Skeletal muscle satellite cell (primary cell): ENCODE measurements at regions not wholly inside any gene's neighbourhood (a gene's known extent, or its start where the extent isn't known, plus 50 kb on each side); places are given as distances from the start of the nearest gene placed in this dataset.

Experiments used
- H3K27me3 ChIP-seq: 2 replicates; pipeline ENCODE4 v1.7.0; 2013; ENCODE audit warnings: low read length; ENCODE audit not compliant: control insufficient read depth, insufficient read depth
- H3K36me3 ChIP-seq: 2 replicates; pipeline ENCODE4 v1.7.0; 2013; ENCODE audit warnings: mild to moderate bottlenecking, control low read depth, low read length; ENCODE audit not compliant: insufficient read depth
- H3K4me1 ChIP-seq: 2 replicates; pipeline ENCODE4 v1.7.0; 2013; ENCODE audit warnings: low read length; ENCODE audit not compliant: control insufficient read depth, insufficient read depth
- H3K4me2 ChIP-seq: 2 replicates; pipeline ENCODE4 v1.7.0; 2013; ENCODE audit warnings: mild to moderate bottlenecking, low read length
- H3K4me3 ChIP-seq: 2 replicates; pipeline ENCODE4 v1.7.0; 2013; ENCODE audit warnings: low read length
- H3K9ac ChIP-seq: 2 replicates; pipeline ENCODE4 v1.7.0; 2013; ENCODE audit warnings: mild to moderate bottlenecking, low read depth, low read length, moderate library complexity
- H3K9me3 ChIP-seq: replicated peaks from 2 replicates; pipeline ENCODE4 v1.7.0; 2013; ENCODE audit warnings: mild to moderate bottlenecking, control low read depth, low read length

GRCh38 chr4:43754566-43754965, 694.0 kb downstream of the KCTD8 start:
- H3K36me3 ChIP-seq, result no peaks in the 10 kb centered on the region
- no peaks in the 10 kb centered on the region for H3K4me1 ChIP-seq
- no peaks in the 10 kb centered on the region for H3K27me3 ChIP-seq
- H3K4me3 ChIP-seq, result no peak overlapping the region
- H3K4me2 ChIP-seq, result no peak overlapping the region
- no peaks in the 10 kb centered on the region for H3K9me3 ChIP-seq
- no peak overlapping the region for H3K9ac ChIP-seq

GRCh38 chr4:43757147-43757546, 691.5 kb downstream of the KCTD8 start:
- no peak overlapping the region for H3K4me3 ChIP-seq
- no peaks in the 10 kb centered on the region for H3K36me3 ChIP-seq
- H3K4me1 ChIP-seq, result no peaks in the 10 kb centered on the region
- no peaks in the 10 kb centered on the region for H3K9me3 ChIP-seq
- H3K4me2 ChIP-seq, result no peak overlapping the region
- H3K9ac ChIP-seq, result no peak overlapping the region
- H3K27me3 ChIP-seq, result no peaks in the 10 kb centered on the region

GRCh38 chr4:43758836-43759235, 689.8 kb downstream of the KCTD8 start:
- Histone ChIP-seq H3K27me3 (no peaks in the 10 kb centered on the region), H3K9ac (no peak overlapping the region), H3K4me2 (no peak overlapping the region), H3K9me3 (no peaks in the 10 kb centered on the region), H3K36me3 (no peaks in the 10 kb centered on the region), H3K4me3 (no peak overlapping the region), H3K4me1 (no peaks in the 10 kb centered on the region)

GRCh38 chr4:43763029-43763610, 685.5 kb downstream of the KCTD8 start:
- Histone ChIP-seq H3K4me1 (no peaks in the 10 kb centered on the region), H3K27me3 (no peaks in the 10 kb centered on the region), H3K4me3 (no peak overlapping the region), H3K9ac (no peak overlapping the region), H3K4me2 (no peak overlapping the region), H3K9me3 (no peaks in the 10 kb centered on the region), H3K36me3 (no peaks in the 10 kb centered on the region)

GRCh38 chr4:43765514-43765913, 683.1 kb downstream of the KCTD8 start:
- H3K4me2 ChIP-seq, result no peak overlapping the region
- H3K4me1 ChIP-seq, result no peaks in the 10 kb centered on the region
- no peak overlapping the region for H3K4me3 ChIP-seq
- H3K36me3 ChIP-seq, result no peaks in the 10 kb centered on the region
- no peaks in the 10 kb centered on the region for H3K27me3 ChIP-seq
- no peak overlapping the region for H3K9ac ChIP-seq
- no peaks in the 10 kb centered on the region for H3K9me3 ChIP-seq

GRCh38 chr4:43766648-43767047, 682.0 kb downstream of the KCTD8 start:
- Histone ChIP-seq H3K9me3 (no peaks in the 10 kb centered on the region), H3K9ac (no peak overlapping the region), H3K27me3 (no peaks in the 10 kb centered on the region), H3K4me1 (no peaks in the 10 kb centered on the region), H3K4me3 (no peak overlapping the region), H3K36me3 (no peaks in the 10 kb centered on the region), H3K4me2 (no peak overlapping the region)

GRCh38 chr4:43776371-43776770, 672.2 kb downstream of the KCTD8 start:
- Histone ChIP-seq H3K36me3 (no peaks in the 10 kb centered on the region), H3K4me1 (no peaks in the 10 kb centered on the region), H3K9me3 (no peaks in the 10 kb centered on the region), H3K9ac (no peak overlapping the region), H3K27me3 (no peaks in the 10 kb centered on the region), H3K4me2 (no peak overlapping the region), H3K4me3 (no peak overlapping the region)

- Histone ChIP-seq H3K27me3 (no peaks in the 10 kb centered on the region), H3K9ac (no peak overlapping the region), H3K9me3 (no peaks in the 10 kb centered on the region), H3K36me3 (no peaks in the 10 kb centered on the region), H3K4me2 (no peak overlapping the region), H3K4me1 (no peaks in the 10 kb centered on the region), H3K4me3 (no peak overlapping the region)
Observed at GRCh38 chr4:43778187-43778915, 670.3 kb downstream of the KCTD8 start.

GRCh38 chr4:43781125-43781524, 667.5 kb downstream of the KCTD8 start:
- Histone ChIP-seq H3K36me3 (no peaks in the 10 kb centered on the region), H3K4me2 (no peak overlapping the region), H3K4me3 (no peak overlapping the region), H3K9me3 (no peaks in the 10 kb centered on the region), H3K4me1 (no peaks in the 10 kb centered on the region), H3K27me3 (no peaks in the 10 kb centered on the region), H3K9ac (no peak overlapping the region)

- Histone ChIP-seq H3K27me3 (no peaks in the 10 kb centered on the region), H3K4me2 (no peak overlapping the region), H3K9ac (no peak overlapping the region), H3K4me3 (no peak overlapping the region), H3K4me1 (no peaks in the 10 kb centered on the region), H3K36me3 (no peaks in the 10 kb centered on the region), H3K9me3 (no peaks in the 10 kb centered on the region)
Observed at GRCh38 chr4:43782391-43782790, 666.2 kb downstream of the KCTD8 start.

GRCh38 chr4:43816116-43816515, 632.5 kb downstream of the KCTD8 start:
- H3K27me3 ChIP-seq, result no peaks in the 10 kb centered on the region
- H3K4me2 ChIP-seq, result no peak overlapping the region
- no peak overlapping the region for H3K9ac ChIP-seq
- H3K4me3 ChIP-seq, result no peak overlapping the region
- H3K4me1 ChIP-seq, result no peaks in the 10 kb centered on the region
- H3K9me3 ChIP-seq, result no peaks in the 10 kb centered on the region
- H3K36me3 ChIP-seq, result no peaks in the 10 kb centered on the region

- no peaks in the 10 kb centered on the region for H3K4me1 ChIP-seq
- H3K9me3 ChIP-seq, result no peaks in the 10 kb centered on the region
- H3K27me3 ChIP-seq, result no peaks in the 10 kb centered on the region
- no peak overlapping the region for H3K4me2 ChIP-seq
- no peak overlapping the region for H3K4me3 ChIP-seq
- no peak overlapping the region for H3K9ac ChIP-seq
- no peaks in the 10 kb centered on the region for H3K36me3 ChIP-seq
Observed at GRCh38 chr4:43822621-43823020, 626.0 kb downstream of the KCTD8 start.
